GM18858 (cell line): ENCODE measurements at regions not wholly inside any gene's neighbourhood (a gene's known extent, or its start where the extent isn't known, plus 50 kb on each side); places are given as distances from the start of the nearest gene placed in this dataset.

Experiments used
- ATAC-seq: cut with Tn5 transposase; IDR thresholded peaks from one replicate; pipeline ENCODE4 v1.9.1; 2021; ENCODE audit not compliant: unreplicated experiment

GRCh38 chr3:86178095-86178494 lies 812.9 kb downstream of the VGLL3 start:
- ATAC-seq: no peak

DNA sequence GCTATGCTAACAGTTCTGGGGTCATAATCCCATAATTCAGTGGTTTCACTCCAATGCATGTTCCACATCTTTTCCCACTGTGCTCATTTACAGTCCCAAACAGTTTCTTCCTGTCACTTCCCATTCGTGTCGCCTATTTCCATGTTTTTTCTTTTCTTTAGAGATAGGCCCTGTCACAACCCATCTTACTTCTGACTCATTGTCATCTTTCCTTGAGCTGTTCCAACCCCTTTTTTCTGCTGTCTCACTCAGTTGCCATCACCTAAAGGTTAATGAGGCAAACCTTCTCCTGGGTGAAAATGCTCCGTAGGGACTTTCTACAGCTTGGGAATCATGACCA lies 814.5 kb downstream of the VGLL3 start:
- ATAC-seq: no peak

GRCh38 chr3:86175593-86176444 lies 815.1 kb downstream of the VGLL3 start:
- ATAC-seq: no peak

- ATAC-seq: no peak
These were observed 815.9 kb downstream of the VGLL3 start for GRCh38 chr3:86175051-86175536.

DNA sequence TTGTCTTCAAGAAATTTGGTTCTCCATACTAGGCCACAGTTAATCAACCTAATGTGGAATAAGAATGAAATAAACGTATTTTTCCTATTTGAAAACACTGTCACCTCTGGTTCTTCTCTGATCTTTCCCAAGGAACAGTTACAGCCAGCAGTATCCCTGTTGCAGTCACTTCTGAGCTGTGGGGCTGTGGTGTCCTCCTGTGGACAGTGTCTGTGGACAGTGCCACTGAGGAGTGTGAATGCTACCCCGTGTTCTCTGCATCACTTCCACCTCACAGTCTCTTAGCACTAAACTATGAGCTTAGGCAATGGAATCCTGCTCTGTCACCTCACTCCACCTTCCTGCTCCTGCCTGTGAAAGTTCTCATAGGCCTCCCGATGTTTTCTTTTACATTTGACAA lies 817.5 kb downstream of the VGLL3 start:
- ATAC-seq: no peak

DNA sequence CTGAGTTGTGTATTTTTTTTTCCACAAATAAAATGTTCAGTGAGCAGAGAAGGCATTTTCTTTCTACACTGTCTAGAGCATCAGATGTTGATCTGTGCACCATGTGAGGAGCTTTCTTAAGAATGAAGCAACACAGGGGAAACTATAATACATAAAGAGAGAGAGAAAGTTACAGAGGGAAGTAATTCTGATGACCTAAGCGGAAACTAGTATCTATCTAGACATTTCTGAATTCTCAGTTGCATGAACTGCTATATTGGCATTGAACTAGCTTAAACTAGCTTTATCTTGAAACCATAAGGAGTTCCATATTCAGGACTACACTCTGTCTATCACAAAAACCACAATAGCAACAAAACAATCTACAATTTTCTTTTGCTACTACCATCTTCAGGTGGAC lies 822.4 kb downstream of the VGLL3 start:
- ATAC-seq: no peak

GRCh38 chr3:86162521-86162920 lies 828.4 kb downstream of the VGLL3 start:
- ATAC-seq: no peak

- no peak for ATAC-seq
These were observed 829.5 kb downstream of the VGLL3 start for GRCh38 chr3:86161493-86161892.

DNA sequence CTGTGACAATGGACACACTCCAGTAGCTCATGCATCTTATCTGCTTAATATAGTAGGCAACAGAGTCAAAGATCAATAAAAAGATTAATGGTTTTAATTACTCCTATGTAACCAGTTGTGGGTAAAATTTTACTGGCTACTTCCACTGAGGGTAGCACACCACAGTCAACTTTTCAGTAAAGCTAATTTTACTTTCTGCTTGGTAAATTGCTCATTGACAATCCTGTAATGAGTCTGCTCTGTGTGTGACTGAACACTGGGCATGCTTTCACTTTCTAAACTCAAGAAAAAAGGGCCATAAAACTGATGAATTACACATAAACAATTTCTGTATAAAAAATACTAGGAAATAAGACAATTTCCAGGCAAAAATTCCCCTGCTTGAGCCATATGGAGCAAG lies 838.3 kb downstream of the VGLL3 start:
- no peak for ATAC-seq

DNA sequence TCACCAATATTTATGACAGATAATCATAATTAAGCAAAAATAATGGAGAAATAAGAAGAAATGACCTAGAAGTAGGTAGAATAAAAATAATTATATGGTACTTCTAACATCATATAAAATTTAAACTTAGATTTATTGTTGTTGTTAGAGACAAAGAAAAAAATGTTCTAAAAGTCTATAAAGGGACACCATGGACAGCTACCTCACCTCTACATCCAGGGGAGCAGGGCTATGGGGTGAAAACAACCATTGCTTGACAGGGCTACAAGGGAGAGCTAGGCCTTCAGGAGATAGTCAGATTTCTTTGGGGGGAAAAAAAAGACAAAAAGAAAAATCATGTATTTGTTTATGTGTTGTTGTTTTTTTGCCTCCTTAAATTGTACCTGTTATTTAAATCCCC lies 841.9 kb downstream of the VGLL3 start:
- no peak for ATAC-seq

DNA sequence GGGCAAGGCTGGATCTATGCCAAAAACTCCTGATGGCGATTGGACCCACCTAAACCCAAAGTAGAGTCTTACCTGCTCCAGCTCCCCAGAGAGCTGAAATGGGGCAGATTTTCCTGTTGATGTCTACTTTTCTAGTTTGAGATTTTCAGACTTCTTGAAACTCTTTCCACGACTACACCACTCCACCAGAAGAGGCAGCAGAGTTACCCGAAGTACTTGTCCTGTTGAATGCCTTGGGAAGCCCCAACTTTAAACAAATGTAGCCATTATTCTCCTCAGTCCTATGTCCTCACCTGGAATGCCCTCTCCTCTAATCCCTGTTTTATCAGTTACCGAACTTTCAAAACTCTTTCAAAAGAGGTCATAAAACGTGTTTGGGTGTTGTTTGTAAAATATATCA lies 843.8 kb downstream of the VGLL3 start:
- no peak for ATAC-seq

DNA sequence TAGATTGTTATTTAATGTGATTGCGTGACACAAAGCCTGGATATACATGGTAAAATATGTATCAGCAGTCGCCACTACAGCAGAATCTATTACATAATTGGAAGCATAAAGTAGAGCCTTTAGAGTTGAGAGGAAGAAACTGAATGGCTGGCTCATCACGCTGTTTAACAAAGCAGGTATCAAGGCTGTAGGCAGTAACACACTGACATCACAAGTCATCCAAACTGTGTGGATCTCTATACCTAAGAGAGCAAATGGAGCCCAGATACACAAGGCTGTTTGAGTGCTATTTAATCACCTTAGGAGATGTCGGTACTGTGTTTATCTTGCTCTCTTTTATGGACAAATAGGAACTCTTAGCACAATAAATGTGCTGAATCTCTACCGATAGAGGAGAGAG lies 864.4 kb downstream of the VGLL3 start:
- ATAC-seq: no peak
